Sigmoid colon (tissue), 6 donors: ENCODE measurements at regions not wholly inside any gene's neighbourhood (a gene's known extent, or its start where the extent isn't known, plus 50 kb on each side); places are given as distances from the start of the nearest gene placed in this dataset.

Experiments
- DNase-seq: peaks from one replicate; pipeline ENCODE4 v3.0.0-alpha.2; 2019
- H3K27ac ChIP-seq, 4 donors: fragments of 200-600 bp; sonication (generic); one replicate each; pipeline ENCODE4 v1.5.1; 2016 to 2019; ENCODE audit warnings: mild to moderate bottlenecking in 1 of 4
- H3K27me3 ChIP-seq, 3 donors: fragments of 200-600 bp; sonication (generic); one replicate each; pipeline ENCODE4 v1.5.1; 2019; ENCODE audit warnings: mild to moderate bottlenecking in 1 of 3
- H3K36me3 ChIP-seq, 4 donors: fragments of 200-600 bp; sonication (generic); one replicate each; pipeline ENCODE4 v1.5.1; 2016 to 2019
- H3K4me1 ChIP-seq, 4 donors: fragments of 200-600 bp; sonication (generic); one replicate each; pipeline ENCODE4 v1.5.1; 2017 to 2019
- H3K4me3 ChIP-seq, 4 donors: fragments of 200-600 bp; sonication (generic); one replicate each; pipeline ENCODE4 v1.5.1; 2017 to 2019; ENCODE audit warnings: mild to moderate bottlenecking in 2 of 4, moderate library complexity in 1 of 4
- H3K9me3 ChIP-seq, 4 donors: fragments of 200-600 bp in 3 of 4; sonication (generic) in 3 of 4; one replicate each; pipeline versions ENCODE4 v1.5.1 to v1.6.1; 2013 to 2019
- EP300 ChIP-seq, 4 donors: sonication (generic); formaldehyde crosslinking; IDR thresholded peaks; one replicate each; pipeline ENCODE4 v1.6.1; 2017; ENCODE audit warnings: antibody characterized with exemption in 4 of 4
- POLR2A ChIP-seq, 2 donors: fragments of 450-650 bp; IDR thresholded peaks; one replicate each; pipeline ENCODE4 v1.6.1; 2016; ENCODE audit warnings: antibody characterized with exemption in 2 of 2, mild to moderate bottlenecking in 2 of 2, moderate library complexity in 2 of 2
- POLR2AphosphoS5 ChIP-seq, 4 donors: sonication (generic); formaldehyde crosslinking; IDR thresholded peaks; one replicate each; pipeline ENCODE4 v1.6.1; 2017; ENCODE audit warnings: antibody characterized with exemption in 4 of 4
- WGBS, 2 donors: extraction: QIAGEN DNeasy Blood & Tissue Kit; methylation state at CpG; one replicate each; pipeline ENCODE4 v1.1.7; 2013; 5-methylcytosine and 5-hydroxymethylcytosine counted together
- intact Hi-C: fragments of 100-400 bp; cut with DNase I; formaldehyde crosslinking; loops from one replicate; pipeline ENCODE4 v1.15.1; 2023
- TF ChIP-seq, protein P1 (sequence below), 4 experiments: fragments of 450-650 bp in 3 of 4; fragments of 200-600 bp in 1 of 4; IDR thresholded peaks; one replicate each; pipeline ENCODE4 v1.5.1; 2016 to 2019; ENCODE audit warnings: antibody characterized with exemption in 4 of 4, mild to moderate bottlenecking in 3 of 4, moderate library complexity in 2 of 4
- donor health status: healthy with polysubstance abuse.
- donor health status: healthy.

DNA sequence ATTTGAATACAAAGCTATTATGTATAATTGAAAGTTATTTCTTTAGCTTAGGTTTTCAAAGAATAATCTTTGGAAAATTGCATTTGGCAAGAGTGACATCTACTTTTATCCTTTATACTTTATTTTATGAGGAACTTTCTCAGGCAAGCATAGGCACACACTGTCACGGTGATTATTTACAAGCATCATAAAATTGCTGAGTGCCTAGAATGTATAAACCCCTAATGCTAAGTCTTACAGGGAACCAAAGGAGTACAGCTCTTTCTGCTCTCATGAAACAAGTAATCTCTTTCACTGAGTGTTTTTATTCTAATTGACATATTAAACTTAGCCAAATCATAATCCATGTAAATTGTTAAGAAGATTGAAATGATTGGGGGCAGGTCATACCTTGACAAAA is 154.9 kb downstream of the FSCB start:
- no peaks in the 10 kb centered on the region for H3K4me1 ChIP-seq
- no peak overlapping the region for H3K27ac ChIP-seq
- TF ChIP-seq, protein P1, sequence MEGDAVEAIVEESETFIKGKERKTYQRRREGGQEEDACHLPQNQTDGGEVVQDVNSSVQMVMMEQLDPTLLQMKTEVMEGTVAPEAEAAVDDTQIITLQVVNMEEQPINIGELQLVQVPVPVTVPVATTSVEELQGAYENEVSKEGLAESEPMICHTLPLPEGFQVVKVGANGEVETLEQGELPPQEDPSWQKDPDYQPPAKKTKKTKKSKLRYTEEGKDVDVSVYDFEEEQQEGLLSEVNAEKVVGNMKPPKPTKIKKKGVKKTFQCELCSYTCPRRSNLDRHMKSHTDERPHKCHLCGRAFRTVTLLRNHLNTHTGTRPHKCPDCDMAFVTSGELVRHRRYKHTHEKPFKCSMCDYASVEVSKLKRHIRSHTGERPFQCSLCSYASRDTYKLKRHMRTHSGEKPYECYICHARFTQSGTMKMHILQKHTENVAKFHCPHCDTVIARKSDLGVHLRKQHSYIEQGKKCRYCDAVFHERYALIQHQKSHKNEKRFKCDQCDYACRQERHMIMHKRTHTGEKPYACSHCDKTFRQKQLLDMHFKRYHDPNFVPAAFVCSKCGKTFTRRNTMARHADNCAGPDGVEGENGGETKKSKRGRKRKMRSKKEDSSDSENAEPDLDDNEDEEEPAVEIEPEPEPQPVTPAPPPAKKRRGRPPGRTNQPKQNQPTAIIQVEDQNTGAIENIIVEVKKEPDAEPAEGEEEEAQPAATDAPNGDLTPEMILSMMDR (IDR thresholded peaks at IDR 0.05), result no peak
- TF ChIP-seq POLR2A (IDR thresholded peaks at IDR 0.05), result no peak
- no peak for TF ChIP-seq POLR2AphosphoS5 (IDR thresholded peaks at IDR 0.05)
- no peak for TF ChIP-seq EP300 (IDR thresholded peaks at IDR 0.05)
- H3K27me3 ChIP-seq, result no peaks in the 10 kb centered on the region
- H3K9me3 ChIP-seq, result peaks cover 0 to 8% (median 6%) of the 10 kb centered on the region in 4 donors
- DNase-seq, result no peak
- H3K36me3 ChIP-seq, result no peaks in the 10 kb centered on the region
- WGBS, 2 donors, result 11 to 65% methylated on average over 1 of the region's 1 CpG
- intact Hi-C loops, result no loop called here
- H3K4me3 ChIP-seq, result no peak overlapping the region

DNA sequence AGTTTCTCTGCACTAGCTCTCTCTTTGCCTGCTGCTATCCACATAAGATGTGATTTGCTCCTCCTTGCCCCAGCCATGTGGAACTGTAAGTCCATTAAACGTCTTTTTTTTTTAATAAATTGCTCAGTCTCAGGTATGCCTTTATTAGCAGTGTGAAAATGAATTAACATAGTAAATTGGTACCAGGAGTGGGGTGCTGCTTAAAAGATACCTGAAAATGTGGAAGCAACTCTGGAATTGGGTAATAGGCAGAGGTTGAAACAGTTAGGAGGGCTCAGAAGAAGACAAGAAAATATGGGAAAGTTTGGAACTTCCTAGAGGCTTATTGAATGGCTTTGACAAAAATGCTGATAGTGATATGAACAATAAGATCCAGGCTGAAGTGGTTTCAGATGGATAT is 159.8 kb downstream of the FSCB start:
- intact Hi-C loops, result no loop called here
- H3K4me3 ChIP-seq, result no peak overlapping the region
- WGBS, 2 donors, result 35 to 58% methylated on average over 1 of the region's 1 CpG
- peaks cover 0 to 9% (median 8%) of the 10 kb centered on the region in 4 donors for H3K9me3 ChIP-seq
- no peak overlapping the region for H3K27ac ChIP-seq
- H3K4me1 ChIP-seq, result no peaks in the 10 kb centered on the region
- H3K36me3 ChIP-seq, result no peaks in the 10 kb centered on the region
- no peak for DNase-seq
- no peaks in the 10 kb centered on the region for H3K27me3 ChIP-seq
- TF ChIP-seq EP300 (IDR thresholded peaks at IDR 0.05) (no peak), POLR2AphosphoS5 (IDR thresholded peaks at IDR 0.05) (no peak), POLR2A (IDR thresholded peaks at IDR 0.05) (no peak)
- TF ChIP-seq, protein P1 (IDR thresholded peaks at IDR 0.05), result no peak

DNA sequence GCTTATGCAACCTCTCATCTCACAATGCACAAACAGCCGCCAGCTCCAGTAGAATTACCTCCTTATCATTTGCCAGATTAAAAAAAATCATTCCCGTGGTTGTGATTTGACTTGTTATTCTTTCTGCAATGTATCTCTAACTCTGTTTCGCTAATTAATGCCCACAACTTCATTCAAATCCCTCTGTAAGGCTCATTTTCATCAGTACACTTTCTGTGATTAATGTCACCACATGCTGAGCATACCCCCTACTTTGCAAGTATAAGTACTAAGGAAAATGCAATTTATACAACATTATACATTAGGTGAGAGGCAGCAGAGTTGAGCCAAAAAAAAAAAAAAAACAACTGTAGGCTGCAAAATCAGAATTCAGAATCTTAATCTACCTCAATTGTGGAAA is 166.0 kb downstream of the FSCB start:
- no peaks in the 10 kb centered on the region for H3K9me3 ChIP-seq
- H3K27ac ChIP-seq, result no peak overlapping the region
- H3K4me1 ChIP-seq, result no peaks in the 10 kb centered on the region
- no peaks in the 10 kb centered on the region for H3K27me3 ChIP-seq
- H3K36me3 ChIP-seq, result no peaks in the 10 kb centered on the region
- intact Hi-C loops, result no loop called here
- no peak for TF ChIP-seq POLR2AphosphoS5 (IDR thresholded peaks at IDR 0.05)
- TF ChIP-seq POLR2A (IDR thresholded peaks at IDR 0.05), result no peak
- TF ChIP-seq EP300 (IDR thresholded peaks at IDR 0.05), result no peak
- TF ChIP-seq, protein P1 (IDR thresholded peaks at IDR 0.05), result no peak
- H3K4me3 ChIP-seq, result no peak overlapping the region
- DNase-seq, result no peak
- WGBS, 2 donors, result 81 to 85% methylated on average over 3 of the region's 3 CpGs

DNA sequence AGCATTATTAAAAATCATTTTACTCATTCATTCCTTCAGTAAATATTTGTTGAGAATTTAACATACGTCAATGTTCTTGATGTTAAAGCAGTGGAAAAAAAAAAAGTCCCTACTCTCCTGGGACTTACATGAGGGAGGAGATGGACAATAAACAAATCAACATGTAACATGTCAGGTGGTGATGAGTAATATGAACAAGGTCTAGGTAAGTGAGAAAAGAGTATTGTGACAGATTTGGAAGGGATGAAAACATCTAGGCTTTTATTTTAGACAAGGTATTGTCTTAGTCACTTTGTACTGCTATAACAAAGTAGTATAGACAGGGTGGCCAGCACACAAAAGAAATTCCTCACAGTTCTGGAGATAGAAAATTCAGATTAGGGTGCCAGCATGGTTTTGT is 167.2 kb downstream of the FSCB start:
- TF ChIP-seq POLR2A (IDR thresholded peaks at IDR 0.05) (no peak), POLR2AphosphoS5 (IDR thresholded peaks at IDR 0.05) (no peak), EP300 (IDR thresholded peaks at IDR 0.05) (no peak)
- TF ChIP-seq, protein P1 (IDR thresholded peaks at IDR 0.05), result no peak
- no peak overlapping the region for H3K4me3 ChIP-seq
- H3K27ac ChIP-seq, result no peak overlapping the region
- H3K36me3 ChIP-seq, result no peaks in the 10 kb centered on the region
- intact Hi-C loops, result no loop called here
- H3K9me3 ChIP-seq, result no peaks in the 10 kb centered on the region
- H3K27me3 ChIP-seq, result no peaks in the 10 kb centered on the region
- no peaks in the 10 kb centered on the region for H3K4me1 ChIP-seq
- no peak for DNase-seq
- 93 to 94% methylated on average over 1 of the region's 1 CpG for WGBS, 2 donors

DNA sequence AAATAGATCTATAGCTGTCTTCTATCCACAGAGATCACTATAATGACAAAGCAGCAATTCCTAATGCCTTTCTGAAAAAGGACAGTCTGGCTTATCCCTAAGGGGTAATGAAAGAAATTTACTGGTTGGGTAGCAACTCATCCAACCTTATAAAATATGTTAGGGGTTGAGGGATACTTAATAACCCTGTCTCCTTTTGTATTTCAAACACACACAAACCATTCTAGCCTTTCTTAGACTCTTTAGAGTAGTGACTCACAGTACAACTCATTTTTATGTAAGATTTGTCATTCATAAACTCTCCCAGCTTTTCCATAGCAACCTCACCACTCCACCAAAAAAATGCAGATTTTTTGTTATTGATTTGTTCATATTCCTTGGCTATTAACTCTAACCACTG is 167.9 kb downstream of the FSCB start:
- Histone ChIP-seq H3K27ac (no peak overlapping the region), H3K27me3 (no peaks in the 10 kb centered on the region), H3K4me3 (no peak overlapping the region), H3K36me3 (no peaks in the 10 kb centered on the region), H3K9me3 (no peaks in the 10 kb centered on the region), H3K4me1 (no peaks in the 10 kb centered on the region)
- intact Hi-C loops, result no loop called here
- no peak for DNase-seq
- TF ChIP-seq EP300 (IDR thresholded peaks at IDR 0.05) (no peak), POLR2AphosphoS5 (IDR thresholded peaks at IDR 0.05) (no peak), POLR2A (IDR thresholded peaks at IDR 0.05) (no peak)
- TF ChIP-seq, protein P1 (IDR thresholded peaks at IDR 0.05), result no peak
